PFSK-1 (cell line): ENCODE measurements at regions not wholly inside any gene's neighbourhood (a gene's known extent, or its start where the extent isn't known, plus 50 kb on each side); places are given as distances from the start of the nearest gene placed in this dataset.

ENCODE experiments used
- POLR2AphosphoS5 ChIP-seq: IDR thresholded peaks from 2 replicates; pipeline ENCODE4 v1.6.1; 2012; ENCODE audit warnings: low read depth, mild to moderate bottlenecking, control low read depth, low read length, moderate library complexity
- SIN3A ChIP-seq: IDR thresholded peaks from 2 replicates; pipeline ENCODE4 v1.6.1; 2012; ENCODE audit warnings: mild to moderate bottlenecking, low read length, moderate library complexity, borderline replicate concordance; ENCODE audit not compliant: insufficient read depth
- TAF1 ChIP-seq: IDR thresholded peaks from 2 replicates; pipeline ENCODE4 v1.6.1; 2012; ENCODE audit warnings: low read length, control low read depth, borderline replicate concordance; ENCODE audit not compliant: insufficient read depth

GRCh38 chr2:3023531-3023930 is 354.1 kb downstream of the EIPR1 start:
- TF ChIP-seq POLR2AphosphoS5 (no peak), TAF1 (no peak), SIN3A (no peak)
